Common myeloid progenitor, CD34-positive (primary cell): ENCODE measurements at regions not wholly inside any gene's neighbourhood (a gene's known extent, or its start where the extent isn't known, plus 50 kb on each side); places are given as distances from the start of the nearest gene placed in this dataset.

Source experiments
- CTCF ChIA-PET: fragments of 350-600 bp; sonication (Branson Sonifier 250); formaldehyde crosslinking; loops from one replicate; lab custom pipeline; 2021; ENCODE audit warnings: antibody characterized with exemption; lab: Charles Lee
- POLR2A ChIA-PET: fragments of 350-600 bp; sonication (Branson Sonifier 250); formaldehyde crosslinking; loops from one replicate; lab custom pipeline; 2021; ENCODE audit warnings: antibody characterized with exemption; lab: Charles Lee
- DNase-seq, 3 donors: peaks; one replicate each; pipeline versions ENCODE4 v3.0.0 to v3.0.0-alpha.2; 2013
- H3K27ac ChIP-seq, 2 experiments: 1 replicate in 1 of 2; 2 replicates in 1 of 2; pipeline ENCODE4 v1.7.0; 2013; ENCODE audit warnings: inconsistent platforms in 2 of 2, low read length in 2 of 2, mild to moderate bottlenecking in 2 of 2, low read depth in 1 of 2, moderate library complexity in 1 of 2; ENCODE audit not compliant: severe bottlenecking in 2 of 2, insufficient read depth in 1 of 2, poor library complexity in 1 of 2
- H3K27me3 ChIP-seq, 5 experiments: replicated peaks in 2 of 5; 1 replicate in 3 of 5; 2 replicates in 2 of 5; pipeline versions ENCODE4 v1.6.1 to v1.7.0; 2013; ENCODE audit warnings: low read length in 4 of 5, mild to moderate bottlenecking in 2 of 5, moderate library complexity in 2 of 5, inconsistent platforms in 1 of 5; ENCODE audit not compliant: insufficient read depth in 5 of 5, control insufficient read depth in 4 of 5
- H3K36me3 ChIP-seq, 4 experiments: 1 replicate in 2 of 4; 2 replicates in 2 of 4; pipeline versions ENCODE4 v1.6.1 to v1.7.0; 2013; ENCODE audit warnings: low read length in 3 of 4, control low read depth in 1 of 4, mild to moderate bottlenecking in 1 of 4; ENCODE audit not compliant: control insufficient read depth in 4 of 4, insufficient read depth in 4 of 4
- H3K4me1 ChIP-seq, 4 experiments: 1 replicate in 3 of 4; 2 replicates in 1 of 4; pipeline versions ENCODE4 v1.6.1 to v1.7.1; 2013; ENCODE audit warnings: low read length in 3 of 4, mild to moderate bottlenecking in 3 of 4, control low read depth in 1 of 4, inconsistent platforms in 1 of 4, moderate library complexity in 1 of 4; ENCODE audit not compliant: control insufficient read depth in 4 of 4, insufficient read depth in 4 of 4; ENCODE audit errors: control extremely low read depth in 1 of 4
- H3K4me3 ChIP-seq, 7 experiments: 1 replicate in 4 of 7; 2 replicates in 3 of 7; pipeline versions ENCODE4 v1.5.1 to v1.7.0; 2013; ENCODE audit warnings: mild to moderate bottlenecking in 7 of 7, low read length in 6 of 7, moderate library complexity in 6 of 7, inconsistent platforms in 2 of 7, low read depth in 2 of 7, control low read depth in 1 of 7; ENCODE audit not compliant: insufficient read depth in 4 of 7, control insufficient read depth in 1 of 7; ENCODE audit errors: extremely low read depth in 1 of 7
- H3K9me3 ChIP-seq, 5 experiments: 1 replicate in 4 of 5; 2 replicates in 1 of 5; pipeline versions ENCODE4 v1.6.1 to v1.7.1; 2013; ENCODE audit warnings: low read length in 4 of 5, mild to moderate bottlenecking in 2 of 5, inconsistent platforms in 1 of 5, low read depth in 1 of 5, moderate library complexity in 1 of 5; ENCODE audit not compliant: control insufficient read depth in 4 of 5, insufficient read depth in 2 of 5; ENCODE audit errors: control extremely low read depth in 1 of 5
- WGBS: methylation state at CpG from one replicate; pipeline ENCODE4 v1.1.5; 2013; ENCODE audit not compliant: insufficient coverage; 5-methylcytosine and 5-hydroxymethylcytosine counted together

DNA sequence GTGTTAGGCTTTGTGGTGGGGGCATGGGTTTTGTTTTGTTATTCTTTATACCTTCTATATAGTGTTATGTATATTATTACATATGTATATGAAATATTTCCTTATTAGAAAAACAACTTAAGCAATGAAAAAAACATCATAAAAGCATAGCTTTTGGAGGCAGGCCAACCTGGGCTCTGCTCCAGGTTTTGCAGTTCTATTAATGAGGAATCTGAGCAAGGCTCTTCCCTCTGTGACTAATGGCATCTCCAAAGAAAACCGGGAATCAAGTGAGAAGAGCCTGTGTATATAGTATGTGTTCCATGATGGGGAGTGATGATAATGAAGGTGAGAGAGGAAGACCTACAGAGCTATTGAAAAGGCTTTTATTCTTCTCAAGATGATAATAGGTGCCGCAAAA is 291.1 kb downstream of the CLIC5 start:
- DNase-seq: no peak
- Histone ChIP-seq H3K4me3 (no peak overlapping the region), H3K36me3 (no peaks in the 10 kb centered on the region), H3K9me3 (peaks cover 0 to 2% (median 0%) of the 10 kb centered on the region in 5 experiments), H3K4me1 (peaks cover 0 to 17% (median 10%) of the 10 kb centered on the region in 4 experiments), H3K27ac (no peak overlapping the region), H3K27me3 (no peaks in the 10 kb centered on the region)
- POLR2A ChIA-PET: no interaction called here
- 81% methylated on average over 2 of the region's 2 CpGs for WGBS
- CTCF ChIA-PET: interaction anchor here (1.2 to 2.0 kb wide), 3 partner anchors 10 to 1133 kb away, joined by 3 to 5 read pairs (median 4); no protein-coding TSS in a partner anchor

DNA sequence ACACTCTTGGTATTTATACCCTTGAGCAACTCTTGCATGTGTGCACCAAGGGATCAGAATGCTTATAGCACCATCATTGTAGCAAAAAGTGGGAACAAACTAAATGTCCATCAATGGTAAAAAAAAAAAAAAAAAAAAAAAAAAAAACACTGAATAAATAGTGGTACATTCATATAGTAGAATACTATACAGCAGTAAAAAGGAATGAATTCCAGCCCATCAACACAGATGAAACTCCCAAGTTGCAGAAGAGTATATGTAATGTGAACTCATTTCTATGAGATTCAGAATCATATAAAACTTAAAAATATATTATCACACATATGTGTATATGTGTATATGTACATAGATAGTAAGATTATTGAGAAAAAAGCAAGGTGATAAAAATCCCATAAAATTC is 291.6 kb downstream of the CLIC5 start:
- Histone ChIP-seq H3K4me1 (peaks cover 0 to 17% (median 10%) of the 10 kb centered on the region in 4 experiments), H3K36me3 (no peaks in the 10 kb centered on the region), H3K27ac (no peak overlapping the region), H3K4me3 (no peak overlapping the region), H3K9me3 (peaks cover 0 to 2% (median 0%) of the 10 kb centered on the region in 5 experiments), H3K27me3 (no peaks in the 10 kb centered on the region)
- CTCF ChIA-PET: interaction anchor here (1.5 to 2.0 kb wide), 2 partner anchors 9 kb away, joined by 5 read pairs; no protein-coding TSS in a partner anchor
- no peak for DNase-seq
- POLR2A ChIA-PET: interaction anchor here (0.7 kb wide), 1 partner anchor 798 kb away, joined by 4 read pairs; no protein-coding TSS in a partner anchor

DNA sequence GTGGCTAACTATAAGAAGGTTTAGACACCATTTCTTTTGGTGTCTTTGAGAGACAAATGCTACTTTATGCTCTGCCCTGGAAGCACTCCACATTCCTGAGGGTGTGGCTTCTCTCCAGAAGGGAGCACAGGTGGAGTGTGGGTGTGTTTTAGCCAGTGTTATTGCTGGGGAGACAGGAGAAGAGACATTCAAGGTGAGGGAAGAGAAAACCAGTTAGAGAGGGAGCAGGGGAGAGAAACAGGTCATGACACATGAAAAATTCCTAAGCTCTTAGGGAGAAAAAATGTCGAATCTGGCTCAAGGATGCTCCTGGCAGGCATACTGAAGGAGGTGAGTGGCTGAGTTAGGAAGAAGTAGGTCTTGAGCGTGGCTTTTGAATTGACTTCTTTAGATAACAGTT is 292.8 kb downstream of the CLIC5 start:
- DNase-seq: no peak
- peaks cover 0 to 7% (median under 1%) of the 10 kb centered on the region in 4 experiments for H3K4me1 ChIP-seq
- no peak overlapping the region for H3K4me3 ChIP-seq
- CTCF ChIA-PET: interaction anchor here (1.2 to 1.5 kb wide), 2 partner anchors 8 to 200 kb away, joined by 3 to 5 read pairs; no protein-coding TSS in a partner anchor
- H3K27me3 ChIP-seq: no peaks in the 10 kb centered on the region
- no peak overlapping the region for H3K27ac ChIP-seq
- POLR2A ChIA-PET: no interaction called here
- H3K9me3 ChIP-seq: peaks cover 0 to 2% (median 0%) of the 10 kb centered on the region in 5 experiments
- 100% methylated on average over 2 of the region's 2 CpGs for WGBS
- no peaks in the 10 kb centered on the region for H3K36me3 ChIP-seq

DNA sequence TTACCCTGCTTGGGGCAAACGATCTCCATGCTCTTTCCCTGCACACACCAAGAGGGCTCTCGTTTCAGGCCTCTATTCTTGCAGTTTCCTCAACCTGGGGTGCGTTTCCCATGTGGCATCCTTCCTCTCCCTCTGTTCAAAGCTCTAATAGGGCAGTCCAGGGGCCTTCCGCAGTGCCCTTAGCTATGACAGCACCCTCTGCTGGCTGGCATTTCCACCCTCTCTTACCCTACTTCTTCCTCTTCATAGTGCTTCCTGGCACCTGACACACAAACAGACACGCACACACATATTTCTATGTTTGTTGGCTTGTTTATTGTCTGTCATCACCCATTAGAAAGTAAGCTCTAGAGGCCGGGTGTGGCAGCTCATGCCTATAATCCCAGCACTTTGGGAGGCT is 294.0 kb downstream of the CLIC5 start:
- Histone ChIP-seq H3K27me3 (no peaks in the 10 kb centered on the region), H3K36me3 (no peaks in the 10 kb centered on the region), H3K9me3 (peaks cover 0 to 2% (median 0%) of the 10 kb centered on the region in 5 experiments), H3K4me1 (peaks cover 0 to 10% (median 1%) of the 10 kb centered on the region in 4 experiments), H3K27ac (no peak overlapping the region), H3K4me3 (no peak overlapping the region)
- DNase-seq: no peak
- POLR2A ChIA-PET: no interaction called here
- CTCF ChIA-PET: interaction anchor here (0.9 to 1.6 kb wide), 4 partner anchors 12 to 202 kb away, joined by 3 to 4 read pairs (median 4); no protein-coding TSS in a partner anchor
- 78% methylated on average over 5 of the region's 6 CpGs for whole genome bisulfite sequencing

DNA sequence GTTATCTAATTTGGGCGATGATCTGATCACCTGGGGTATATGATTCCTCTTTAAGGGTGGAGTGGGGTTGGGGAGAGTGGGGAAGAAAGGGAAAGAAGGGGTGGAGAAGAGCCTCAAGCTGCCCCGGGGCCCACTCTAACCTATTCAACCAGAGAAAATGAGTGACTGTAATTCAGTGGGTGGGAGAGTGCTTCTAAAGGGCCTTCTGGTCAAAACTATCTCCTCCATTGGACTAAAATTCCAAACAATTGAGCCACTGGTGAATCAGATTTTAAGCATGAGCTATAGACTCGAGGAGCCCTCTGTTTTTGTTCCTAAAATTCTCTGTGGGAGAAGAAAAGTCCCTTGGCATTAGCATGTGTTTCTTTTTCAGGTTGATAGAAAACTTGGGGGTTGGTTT is 296.8 kb downstream of the CLIC5 start:
- H3K4me3 ChIP-seq: no peak overlapping the region
- peaks cover 0 to 36% (median 12%) of the 10 kb centered on the region in 4 experiments for H3K4me1 ChIP-seq
- H3K36me3 ChIP-seq: no peaks in the 10 kb centered on the region
- H3K9me3 ChIP-seq: peaks cover 0 to 2% (median 0%) of the 10 kb centered on the region in 5 experiments
- H3K27ac ChIP-seq: no peak overlapping the region
- DNase-seq: no peak
- POLR2A ChIA-PET: no interaction called here
- no peaks in the 10 kb centered on the region for H3K27me3 ChIP-seq
- CTCF ChIA-PET: interaction anchor here (0.9 to 1.2 kb wide), 2 partner anchors 54 to 1243 kb away, joined by 3 read pairs; no protein-coding TSS in a partner anchor
- WGBS: 100% methylated on average over 1 of the region's 3 CpGs

DNA sequence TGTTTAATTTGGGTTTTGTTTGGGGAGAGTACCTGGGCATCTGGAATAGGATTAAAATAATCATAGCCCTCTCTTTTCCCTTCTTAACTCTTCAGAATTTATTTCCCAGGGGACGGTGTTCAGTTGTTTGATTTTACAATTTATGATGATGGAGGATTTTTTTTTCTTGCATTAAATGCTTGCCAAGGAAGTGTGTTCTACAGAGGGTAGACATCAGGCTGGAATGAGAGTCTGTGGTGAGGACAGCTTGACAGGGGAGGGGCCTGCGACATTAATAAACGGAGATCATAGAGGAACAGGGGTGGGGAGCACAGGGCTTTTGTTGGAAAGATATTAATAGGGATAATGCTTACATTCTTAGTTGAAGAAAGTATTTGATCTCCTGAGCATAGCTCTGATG is 297.5 kb downstream of the CLIC5 start:
- no peak for DNase-seq
- H3K4me1 ChIP-seq: peaks cover 0 to 43% (median 12%) of the 10 kb centered on the region in 4 experiments
- no peak overlapping the region for H3K27ac ChIP-seq
- no peak overlapping the region for H3K4me3 ChIP-seq
- POLR2A ChIA-PET: no interaction called here
- no peaks in the 10 kb centered on the region for H3K9me3 ChIP-seq
- H3K27me3 ChIP-seq: no peaks in the 10 kb centered on the region
- H3K36me3 ChIP-seq: no peaks in the 10 kb centered on the region
- no CpG with 5 or more reads among the region's 3 CpGs for WGBS
- CTCF ChIA-PET: interaction anchor here (0.9 to 1.8 kb wide), 2 partner anchors 204 to 1243 kb away, joined by 3 to 5 read pairs; no protein-coding TSS in a partner anchor

DNA sequence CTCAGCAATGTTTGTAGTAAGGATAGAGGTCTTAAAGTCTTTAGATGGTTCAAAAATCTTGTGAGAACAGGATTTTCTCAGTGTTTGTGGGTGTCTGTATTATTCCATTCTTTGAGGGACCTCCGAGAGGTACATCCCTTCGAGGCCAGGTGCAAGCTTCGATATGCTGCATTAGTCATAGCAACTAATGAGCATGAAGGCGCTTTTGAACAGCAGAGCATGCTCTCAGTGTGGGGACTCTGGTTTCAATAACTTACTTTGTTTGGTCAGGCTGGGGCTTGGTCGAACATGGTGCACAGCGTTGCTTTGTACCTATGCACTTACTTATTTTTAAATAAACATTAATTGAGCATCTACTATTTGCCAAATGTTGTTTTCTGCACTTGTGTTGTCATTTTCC is 297.9 kb downstream of the CLIC5 start:
- no peaks in the 10 kb centered on the region for H3K9me3 ChIP-seq
- H3K36me3 ChIP-seq: no peaks in the 10 kb centered on the region
- 98% methylated on average over 4 of the region's 6 CpGs for WGBS
- peaks cover 0 to 44% (median 14%) of the 10 kb centered on the region in 4 experiments for H3K4me1 ChIP-seq
- DNase-seq: no peak
- no peaks in the 10 kb centered on the region for H3K27me3 ChIP-seq
- POLR2A ChIA-PET: no interaction called here
- CTCF ChIA-PET: interaction anchor here (1.8 kb wide), 1 partner anchor 205 kb away, joined by 5 read pairs; no protein-coding TSS in a partner anchor
- no peak overlapping the region for H3K27ac ChIP-seq
- H3K4me3 ChIP-seq: no peak overlapping the region
